ENCODE measurements at regions not wholly inside any gene's neighbourhood (a gene's known extent, or its start where the extent isn't known, plus 50 kb on each side); places are given as distances from the start of the nearest gene placed in this dataset.

DNA sequence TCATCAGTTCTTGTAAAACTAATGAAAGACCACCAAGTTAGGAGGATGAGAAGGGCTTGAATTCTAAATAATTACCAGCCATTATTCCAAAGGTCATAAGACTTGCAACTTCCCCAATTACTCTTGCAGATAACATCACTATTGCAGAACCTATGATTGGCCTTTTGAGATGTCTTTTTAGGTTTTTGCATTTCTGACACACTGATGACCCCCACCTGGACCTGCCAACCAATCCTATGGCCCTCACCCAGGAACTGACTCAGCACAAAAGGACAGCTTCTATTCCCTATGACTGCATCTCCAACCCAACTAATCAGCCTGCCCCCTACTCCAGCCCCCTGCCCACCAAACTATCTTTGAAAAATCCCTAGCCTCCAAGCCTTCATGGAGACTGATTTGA lies 111.5 kb upstream of the COPS8 start:
- no peak overlapping the region for H3K4me3 ChIP-seq (ENCODE audit: low read depth, low read length)
- no peak for TF ChIP-seq CTCF (IDR thresholded peaks at IDR 0.05; ENCODE audit: low read depth, low read length)

DNA sequence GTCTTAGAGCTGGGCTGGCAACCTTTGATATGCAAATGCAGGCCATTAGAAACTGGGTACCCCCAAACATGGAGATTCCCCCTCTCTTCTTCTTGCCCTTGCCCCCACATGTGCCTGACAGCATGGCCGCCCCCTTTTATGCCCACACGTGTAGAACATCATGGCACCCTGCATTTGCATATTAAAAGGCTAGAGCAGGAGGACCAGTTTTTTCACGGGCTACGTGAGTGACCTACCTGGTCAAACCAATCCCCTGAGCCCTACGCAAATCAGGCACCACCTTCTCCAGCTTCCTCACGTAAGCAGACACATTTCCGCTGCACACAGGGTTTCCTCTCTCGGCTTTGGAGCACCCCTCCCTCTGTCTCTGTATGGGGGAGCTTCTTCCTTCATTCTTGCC lies 110.9 kb upstream of the COPS8 start:
- TF ChIP-seq CTCF (IDR thresholded peaks at IDR 0.05; ENCODE audit: low read depth, low read length) = no peak
- no peak overlapping the region for H3K4me3 ChIP-seq (ENCODE audit: low read depth, low read length)

GRCh38 chr2:236975766-236976165 lies 109.9 kb upstream of the COPS8 start:
- no peak overlapping the region for H3K4me3 ChIP-seq (ENCODE audit: low read depth, low read length)
- TF ChIP-seq CTCF (IDR thresholded peaks at IDR 0.05; ENCODE audit: low read depth, low read length) = no peak

- no peak overlapping the region for H3K4me3 ChIP-seq (ENCODE audit: low read depth, low read length)
- no peak for TF ChIP-seq CTCF (IDR thresholded peaks at IDR 0.05; ENCODE audit: low read depth, low read length)
Measured at GRCh38 chr2:236976266-236977062, 109.2 kb upstream of the COPS8 start.

- no peak for TF ChIP-seq CTCF (IDR thresholded peaks at IDR 0.05; ENCODE audit: low read depth, low read length)
- no peak overlapping the region for H3K4me3 ChIP-seq (ENCODE audit: low read depth, low read length)
Measured at GRCh38 chr2:236977063-236977851, 108.4 kb upstream of the COPS8 start.

DNA sequence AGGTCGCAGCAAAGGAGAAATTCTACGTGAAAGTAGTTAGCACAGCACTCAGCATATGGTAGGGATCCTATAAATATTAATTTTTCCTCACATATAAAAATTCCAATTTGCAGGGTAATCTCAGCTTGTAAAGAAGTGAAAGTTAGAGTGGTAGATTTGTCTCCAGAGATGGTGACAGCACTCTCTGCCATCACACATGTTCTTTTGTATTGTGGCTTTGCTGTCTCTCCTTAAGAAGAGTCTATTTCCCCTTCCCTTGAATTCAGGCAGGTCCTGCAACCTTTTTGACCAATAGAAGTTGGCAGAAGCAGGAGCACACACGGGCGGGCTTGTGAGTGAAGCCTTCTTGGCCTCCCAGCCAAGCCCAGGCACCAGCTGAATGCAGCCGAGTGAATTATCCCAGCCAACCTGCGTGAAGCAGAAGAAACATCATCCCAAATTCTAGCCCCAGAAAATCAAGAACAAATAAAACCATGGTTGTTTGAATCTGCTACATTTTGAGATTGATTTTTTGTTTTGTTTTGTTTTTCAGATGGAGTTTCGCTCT lies 107.8 kb upstream of the COPS8 start:
- TF ChIP-seq CTCF (IDR thresholded peaks at IDR 0.05; ENCODE audit: low read depth, low read length) = no peak
- no peak overlapping the region for H3K4me3 ChIP-seq (ENCODE audit: low read depth, low read length)

GRCh38 chr2:236979664-236980063 lies 106.0 kb upstream of the COPS8 start:
- H3K4me3 ChIP-seq (ENCODE audit: low read depth, low read length) = no peak overlapping the region

More at GRCh38 chr2:236979664-236980063, 106.0 kb upstream of the COPS8 start:
- TF ChIP-seq CTCF (IDR thresholded peaks at IDR 0.05; ENCODE audit: low read depth, low read length) = no peak

Measured in WI38 (cell line).